ENCODE measurements at regions not wholly inside any gene's neighbourhood (a gene's known extent, or its start where the extent isn't known, plus 50 kb on each side); places are given as distances from the start of the nearest gene placed in this dataset.

DNA sequence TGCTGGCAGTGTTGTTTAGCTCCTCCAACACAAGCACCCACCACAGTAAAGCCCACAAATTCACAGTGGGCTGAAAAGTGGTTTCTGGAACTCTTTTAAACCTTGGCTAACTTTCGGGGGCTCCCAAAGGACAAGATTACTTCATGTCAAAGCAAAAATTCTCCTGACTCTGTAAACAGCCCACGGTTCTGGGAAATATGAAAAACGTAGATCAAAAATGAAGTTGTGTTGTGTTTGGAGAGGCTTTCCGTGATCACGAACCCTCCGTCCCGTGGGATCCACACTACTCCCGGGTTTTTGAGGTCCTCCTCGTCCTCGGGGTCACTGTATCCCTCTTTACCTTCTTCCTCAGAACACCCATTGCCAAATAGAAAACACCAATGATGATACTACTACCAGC, 159.0 kb upstream of the RUNX1 start:
- H3K27ac ChIP-seq (ENCODE audit: extremely low read depth, low read depth, low read length) = no peak overlapping the region
- POLR2A ChIA-PET = no interaction called here
- H3K4me3 ChIP-seq (ENCODE audit: low read depth, low read length) = no peak overlapping the region
- TF ChIP-seq ZNF18 (tag by site-specific recombination; IDR thresholded peaks at IDR 0.05) (no peak), SP3 (tag by site-specific recombination; IDR thresholded peaks at IDR 0.05) (no peak), HOXA7 (CRISPR knock-in tag; IDR thresholded peaks at IDR 0.05; ENCODE audit: borderline replicate concordance) (no peak), ZBTB1 (tag by site-specific recombination; IDR thresholded peaks at IDR 0.05) (no peak), ZBTB21 (tag by site-specific recombination; IDR thresholded peaks at IDR 0.05) (no peak), ZNF155 (tag by site-specific recombination; IDR thresholded peaks at IDR 0.05) (no peak), FEZF1 (tag by site-specific recombination; IDR thresholded peaks at IDR 0.05) (no peak), ZNF138 (tag by site-specific recombination; IDR thresholded peaks at IDR 0.05; ENCODE audit: borderline replicate concordance) (no peak), ZNF274 (IDR thresholded peaks at IDR 0.05; ENCODE audit: low read length) (no peak), ZNF274 (tag by site-specific recombination; IDR thresholded peaks at IDR 0.05; ENCODE audit: borderline replicate concordance) (no peak), TCF7L2 (IDR thresholded peaks at IDR 0.05; ENCODE audit: borderline replicate concordance, low read depth, low read length) (no peak), ZSCAN23 (tag by site-specific recombination; IDR thresholded peaks at IDR 0.05) (no peak)
- TF ChIP-seq, protein P1, sequence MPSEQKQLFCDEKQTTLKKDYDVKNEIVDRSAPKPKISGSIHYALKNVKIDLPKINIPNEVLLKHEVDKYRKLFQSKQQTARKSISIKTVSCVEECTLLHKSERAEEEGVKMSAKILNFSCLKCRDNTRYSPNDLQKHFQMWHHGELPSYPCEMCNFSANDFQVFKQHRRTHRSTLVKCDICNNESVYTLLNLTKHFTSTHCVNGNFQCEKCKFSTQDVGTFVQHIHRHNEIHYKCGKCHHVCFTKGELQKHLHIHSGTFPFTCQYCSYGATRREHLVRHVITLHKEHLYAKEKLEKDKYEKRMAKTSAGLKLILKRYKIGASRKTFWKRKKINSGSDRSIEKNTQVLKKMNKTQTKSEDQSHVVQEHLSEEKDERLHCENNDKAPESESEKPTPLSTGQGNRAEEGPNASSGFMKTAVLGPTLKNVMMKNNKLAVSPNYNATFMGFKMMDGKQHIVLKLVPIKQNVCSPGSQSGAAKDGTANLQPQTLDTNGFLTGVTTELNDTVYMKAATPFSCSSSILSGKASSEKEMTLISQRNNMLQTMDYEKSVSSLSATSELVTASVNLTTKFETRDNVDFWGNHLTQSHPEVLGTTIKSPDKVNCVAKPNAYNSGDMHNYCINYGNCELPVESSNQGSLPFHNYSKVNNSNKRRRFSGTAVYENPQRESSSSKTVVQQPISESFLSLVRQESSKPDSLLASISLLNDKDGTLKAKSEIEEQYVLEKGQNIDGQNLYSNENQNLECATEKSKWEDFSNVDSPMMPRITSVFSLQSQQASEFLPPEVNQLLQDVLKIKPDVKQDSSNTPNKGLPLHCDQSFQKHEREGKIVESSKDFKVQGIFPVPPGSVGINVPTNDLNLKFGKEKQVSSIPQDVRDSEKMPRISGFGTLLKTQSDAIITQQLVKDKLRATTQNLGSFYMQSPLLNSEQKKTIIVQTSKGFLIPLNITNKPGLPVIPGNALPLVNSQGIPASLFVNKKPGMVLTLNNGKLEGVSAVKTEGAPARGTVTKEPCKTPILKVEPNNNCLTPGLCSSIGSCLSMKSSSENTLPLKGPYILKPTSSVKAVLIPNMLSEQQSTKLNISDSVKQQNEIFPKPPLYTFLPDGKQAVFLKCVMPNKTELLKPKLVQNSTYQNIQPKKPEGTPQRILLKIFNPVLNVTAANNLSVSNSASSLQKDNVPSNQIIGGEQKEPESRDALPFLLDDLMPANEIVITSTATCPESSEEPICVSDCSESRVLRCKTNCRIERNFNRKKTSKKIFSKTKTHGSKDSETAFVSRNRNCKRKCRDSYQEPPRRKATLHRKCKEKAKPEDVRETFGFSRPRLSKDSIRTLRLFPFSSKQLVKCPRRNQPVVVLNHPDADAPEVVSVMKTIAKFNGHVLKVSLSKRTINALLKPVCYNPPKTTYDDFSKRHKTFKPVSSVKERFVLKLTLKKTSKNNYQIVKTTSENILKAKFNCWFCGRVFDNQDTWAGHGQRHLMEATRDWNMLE (tag by site-specific recombination; conservative IDR thresholded peaks at IDR 0.05; ENCODE audit: low read depth) = no peak
- TF ChIP-seq, protein P2, sequence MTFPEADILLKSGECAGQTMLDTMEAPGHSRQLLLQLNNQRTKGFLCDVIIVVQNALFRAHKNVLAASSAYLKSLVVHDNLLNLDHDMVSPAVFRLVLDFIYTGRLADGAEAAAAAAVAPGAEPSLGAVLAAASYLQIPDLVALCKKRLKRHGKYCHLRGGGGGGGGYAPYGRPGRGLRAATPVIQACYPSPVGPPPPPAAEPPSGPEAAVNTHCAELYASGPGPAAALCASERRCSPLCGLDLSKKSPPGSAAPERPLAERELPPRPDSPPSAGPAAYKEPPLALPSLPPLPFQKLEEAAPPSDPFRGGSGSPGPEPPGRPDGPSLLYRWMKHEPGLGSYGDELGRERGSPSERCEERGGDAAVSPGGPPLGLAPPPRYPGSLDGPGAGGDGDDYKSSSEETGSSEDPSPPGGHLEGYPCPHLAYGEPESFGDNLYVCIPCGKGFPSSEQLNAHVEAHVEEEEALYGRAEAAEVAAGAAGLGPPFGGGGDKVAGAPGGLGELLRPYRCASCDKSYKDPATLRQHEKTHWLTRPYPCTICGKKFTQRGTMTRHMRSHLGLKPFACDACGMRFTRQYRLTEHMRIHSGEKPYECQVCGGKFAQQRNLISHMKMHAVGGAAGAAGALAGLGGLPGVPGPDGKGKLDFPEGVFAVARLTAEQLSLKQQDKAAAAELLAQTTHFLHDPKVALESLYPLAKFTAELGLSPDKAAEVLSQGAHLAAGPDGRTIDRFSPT (tag by site-specific recombination; IDR thresholded peaks at IDR 0.05) = no peak
- TF ChIP-seq, protein P3, sequence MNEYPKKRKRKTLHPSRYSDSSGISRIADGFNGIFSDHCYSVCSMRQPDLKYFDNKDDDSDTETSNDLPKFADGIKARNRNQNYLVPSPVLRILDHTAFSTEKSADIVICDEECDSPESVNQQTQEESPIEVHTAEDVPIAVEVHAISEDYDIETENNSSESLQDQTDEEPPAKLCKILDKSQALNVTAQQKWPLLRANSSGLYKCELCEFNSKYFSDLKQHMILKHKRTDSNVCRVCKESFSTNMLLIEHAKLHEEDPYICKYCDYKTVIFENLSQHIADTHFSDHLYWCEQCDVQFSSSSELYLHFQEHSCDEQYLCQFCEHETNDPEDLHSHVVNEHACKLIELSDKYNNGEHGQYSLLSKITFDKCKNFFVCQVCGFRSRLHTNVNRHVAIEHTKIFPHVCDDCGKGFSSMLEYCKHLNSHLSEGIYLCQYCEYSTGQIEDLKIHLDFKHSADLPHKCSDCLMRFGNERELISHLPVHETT (tag by site-specific recombination; IDR thresholded peaks at IDR 0.05) = no peak
- no peaks in the 10 kb centered on the region for H3K36me3 ChIP-seq (ENCODE audit: control insufficient read depth in 2 of 2, insufficient read depth in 1 of 2, low read length in 2 of 2)
- H3K9me3 ChIP-seq (ENCODE audit: control insufficient read depth, insufficient read depth, low read depth, low read length) = no peaks in the 10 kb centered on the region
- CTCF ChIA-PET = interaction anchor here (1.3 kb wide), 1 partner anchor 8 kb away, joined by 3 read pairs; no protein-coding TSS in a partner anchor
- no peaks in the 10 kb centered on the region for H3K4me1 ChIP-seq (ENCODE audit: control insufficient read depth, insufficient read depth, low read length)

GRCh38 chr21:35207322-35207721, 158.2 kb upstream of the RUNX1 start:
- Histone ChIP-seq H3K4me3 (ENCODE audit: low read depth, low read length) (no peak overlapping the region), H3K36me3 (ENCODE audit: control insufficient read depth in 2 of 2, insufficient read depth in 1 of 2, low read length in 2 of 2) (no peaks in the 10 kb centered on the region), H3K9me3 (ENCODE audit: control insufficient read depth, insufficient read depth, low read depth, low read length) (no peaks in the 10 kb centered on the region), H3K27ac (ENCODE audit: extremely low read depth, low read depth, low read length) (no peak overlapping the region), H3K4me1 (ENCODE audit: control insufficient read depth, insufficient read depth, low read length) (no peaks in the 10 kb centered on the region)
- ChIA-PET CTCF (interaction anchor here (1.3 kb wide), 1 partner anchor 9 kb away, joined by 3 read pairs; no protein-coding TSS in a partner anchor), POLR2A (no interaction called here)
- no peak for TF ChIP-seq ZNF223 (tag by site-specific recombination; IDR thresholded peaks at IDR 0.05)
- no peak for TF ChIP-seq ZNF391 (tag by site-specific recombination; IDR thresholded peaks at IDR 0.05; ENCODE audit: borderline replicate concordance, low read depth)
- TF ChIP-seq ZBTB20 (tag by site-specific recombination; IDR thresholded peaks at IDR 0.05) = no peak
- no peak for TF ChIP-seq ZNF501 (tag by site-specific recombination; IDR thresholded peaks at IDR 0.05)
- no peak for TF ChIP-seq ZBTB10 (tag by site-specific recombination; IDR thresholded peaks at IDR 0.05)

Measured in HEK293 (cell line).